ENCODE measurements at regions not wholly inside any gene's neighbourhood (a gene's known extent, or its start where the extent isn't known, plus 50 kb on each side); places are given as distances from the start of the nearest gene placed in this dataset.

- Mint-ChIP-seq H3K9me3 (peaks cover 0 to 6% of the 10 kb centered on the region in 2 donors), H3K36me3 (no peaks in the 10 kb centered on the region), H3K27ac (no peak overlapping the region)
- ATAC-seq (no peak), DNase-seq (ENCODE audit: low spot score in 2 of 2) (no peak)
Observed at GRCh38 chr5:107301999-107302398, 368.7 kb downstream of the EFNA5 start.

GRCh38 chr5:107300721-107301327 is 369.9 kb downstream of the EFNA5 start:
- Mint-ChIP-seq H3K27ac (no peak overlapping the region), H3K36me3 (no peaks in the 10 kb centered on the region), H3K9me3 (peaks cover 0 to 6% of the 10 kb centered on the region in 2 donors)
- ATAC-seq (no peak), DNase-seq (ENCODE audit: low spot score in 2 of 2) (no peak)

GRCh38 chr5:107296572-107296971 is 374.2 kb downstream of the EFNA5 start:
- DNase-seq (ENCODE audit: low spot score in 2 of 2) = no peak

GRCh38 chr5:107295914-107296313 is 374.8 kb downstream of the EFNA5 start:
- ATAC-seq (no peak), DNase-seq (ENCODE audit: low spot score in 2 of 2) (no peak)
- no peak overlapping the region for H3K27ac Mint-ChIP-seq
- no peaks in the 10 kb centered on the region for H3K36me3 Mint-ChIP-seq
- H3K9me3 Mint-ChIP-seq = peaks cover 8% of the 10 kb centered on the region in 2 donors

More at GRCh38 chr5:107296572-107296971, 374.2 kb downstream of the EFNA5 start:
- ATAC-seq = no peak
- Mint-ChIP-seq H3K9me3 (peaks cover 4 to 8% of the 10 kb centered on the region in 2 donors), H3K27ac (no peak overlapping the region), H3K36me3 (no peaks in the 10 kb centered on the region)

- Mint-ChIP-seq H3K27ac (no peak overlapping the region), H3K9me3 (peaks cover 8% of the 10 kb centered on the region in 2 donors), H3K36me3 (no peaks in the 10 kb centered on the region)
- ATAC-seq (no peak), DNase-seq (ENCODE audit: low spot score in 2 of 2) (no peak)
Observed at GRCh38 chr5:107294669-107295068, 376.1 kb downstream of the EFNA5 start.

GRCh38 chr5:107294211-107294550 is 376.6 kb downstream of the EFNA5 start:
- no peak for ATAC-seq
- Mint-ChIP-seq H3K36me3 (no peaks in the 10 kb centered on the region), H3K27ac (no peak overlapping the region), H3K9me3 (peaks cover 8% of the 10 kb centered on the region in 2 donors)
- DNase-seq (ENCODE audit: low spot score in 2 of 2) = no peak

- no peak for ATAC-seq
- Mint-ChIP-seq H3K36me3 (no peaks in the 10 kb centered on the region), H3K27ac (no peak overlapping the region), H3K9me3 (peaks cover 8% of the 10 kb centered on the region in 2 donors)
- DNase-seq (ENCODE audit: low spot score in 2 of 2) = no peak
Observed at GRCh38 chr5:107293541-107294210, 377.1 kb downstream of the EFNA5 start.

- DNase-seq (ENCODE audit: low spot score in 2 of 2) = no peak
- Mint-ChIP-seq H3K27ac (no peak overlapping the region), H3K9me3 (peaks cover 8% of the 10 kb centered on the region in 2 donors), H3K36me3 (no peaks in the 10 kb centered on the region)
- no peak for ATAC-seq
Observed at GRCh38 chr5:107291866-107292265, 378.9 kb downstream of the EFNA5 start.

- peaks cover 8% of the 10 kb centered on the region in 2 donors for H3K9me3 Mint-ChIP-seq
- no peak overlapping the region for H3K27ac Mint-ChIP-seq
- DNase-seq (ENCODE audit: low spot score in 2 of 2) = no peak
- no peak for ATAC-seq
- H3K36me3 Mint-ChIP-seq = no peaks in the 10 kb centered on the region
Observed at GRCh38 chr5:107290780-107291398, 379.8 kb downstream of the EFNA5 start.

- H3K36me3 Mint-ChIP-seq = no peaks in the 10 kb centered on the region
- ATAC-seq (peak; percentile 76 to 96), DNase-seq (ENCODE audit: low spot score in 2 of 2) (peak in 1 of 2 donors; percentile 14)
- peaks cover 4 to 8% of the 10 kb centered on the region in 2 donors for H3K9me3 Mint-ChIP-seq
- no peak overlapping the region for H3K27ac Mint-ChIP-seq
Observed at GRCh38 chr5:107289030-107289714, 381.6 kb downstream of the EFNA5 start.

- H3K36me3 Mint-ChIP-seq = no peaks in the 10 kb centered on the region
- no peak for ATAC-seq
- peaks cover 0 to 4% of the 10 kb centered on the region in 2 donors for H3K9me3 Mint-ChIP-seq
- DNase-seq (ENCODE audit: low spot score in 2 of 2) = no peak
- H3K27ac Mint-ChIP-seq = no peak overlapping the region
Observed at GRCh38 chr5:107286447-107287098, 384.2 kb downstream of the EFNA5 start.

GRCh38 chr5:107285772-107286171 is 385.0 kb downstream of the EFNA5 start:
- ATAC-seq (peak in 1 of 2 donors; percentile 69), DNase-seq (ENCODE audit: low spot score in 2 of 2) (peak in 1 of 2 donors; percentile 49)
- no peaks in the 10 kb centered on the region for H3K9me3 Mint-ChIP-seq
- H3K27ac Mint-ChIP-seq = no peak overlapping the region
- no peaks in the 10 kb centered on the region for H3K36me3 Mint-ChIP-seq

- ATAC-seq (no peak), DNase-seq (ENCODE audit: low spot score in 2 of 2) (no peak)
- no peak overlapping the region for H3K27ac Mint-ChIP-seq
- H3K36me3 Mint-ChIP-seq = no peaks in the 10 kb centered on the region
- no peaks in the 10 kb centered on the region for H3K9me3 Mint-ChIP-seq
Observed at GRCh38 chr5:107284822-107285525, 385.8 kb downstream of the EFNA5 start.

- Mint-ChIP-seq H3K36me3 (no peaks in the 10 kb centered on the region), H3K27ac (no peak overlapping the region), H3K9me3 (no peaks in the 10 kb centered on the region)
- DNase-seq (ENCODE audit: low spot score in 2 of 2) = no peak
- ATAC-seq = no peak
Observed at GRCh38 chr5:107282061-107282460, 388.7 kb downstream of the EFNA5 start.

GRCh38 chr5:107278774-107279173 is 392.0 kb downstream of the EFNA5 start:
- DNase-seq (ENCODE audit: low spot score in 2 of 2) = no peak
- no peaks in the 10 kb centered on the region for H3K36me3 Mint-ChIP-seq
- no peak for ATAC-seq
- no peaks in the 10 kb centered on the region for H3K9me3 Mint-ChIP-seq
- H3K27ac Mint-ChIP-seq = no peak overlapping the region

GRCh38 chr5:107277485-107278125 is 393.1 kb downstream of the EFNA5 start:
- ATAC-seq (no peak), DNase-seq (ENCODE audit: low spot score in 2 of 2) (no peak)
- Mint-ChIP-seq H3K9me3 (no peaks in the 10 kb centered on the region), H3K27ac (no peak overlapping the region), H3K36me3 (no peaks in the 10 kb centered on the region)

All from activated naive CD4-positive, alpha-beta T cell treated with anti-CD3 and anti-CD28 coated beads, Interleukin-2, amount 50 U/mL, for 72 hours (primary cell).